PC-9 (cell line): ENCODE measurements at regions not wholly inside any gene's neighbourhood (a gene's known extent, or its start where the extent isn't known, plus 50 kb on each side); places are given as distances from the start of the nearest gene placed in this dataset.

ENCODE experiments used
- BruUV-seq: library from RNA; stranded (reverse); fragments of 400-500 nt; replicated peaks from 2 replicates; lab custom pipeline; 2021; lab: Mats Ljungman, UMichigan
- CTCF ChIA-PET: fragments of 300-600 bp; sonication (Branson Sonifier 250); formaldehyde crosslinking; loops from one replicate; lab custom pipeline; 2022; ENCODE audit warnings: antibody characterized with exemption; lab: Charles Lee
- POLR2A ChIA-PET: fragments of 300-600 bp; sonication (Branson Sonifier 250); formaldehyde crosslinking; loops from one replicate; lab custom pipeline; 2022; ENCODE audit warnings: antibody characterized with exemption; ENCODE audit not compliant: unreplicated experiment; lab: Charles Lee
- DNase-seq, 2 experiments: peaks; one replicate each; pipeline versions ENCODE4 v3.0.0 to v3.0.0-alpha.2; 2015 to 2022; ENCODE audit warnings: mixed read lengths in 1 of 2
- H2AFZ ChIP-seq: fragments of 200-600 bp; sonication (generic); 2 replicates; pipeline ENCODE4 v1.8.1; 2017; ENCODE audit warnings: antibody characterized with exemption
- H3F3A ChIP-seq: fragments of 200-600 bp; sonication (generic); 2 replicates; pipeline ENCODE4 v1.8.1; 2017; ENCODE audit warnings: antibody characterized with exemption, mild to moderate bottlenecking, low read depth; ENCODE audit not compliant: insufficient read depth
- H3K27ac ChIP-seq: fragments of 200-600 bp; sonication (generic); 2 replicates; pipeline ENCODE4 v1.6.1; 2016; ENCODE audit warnings: mixed run types
- H3K27me3 ChIP-seq: fragments of 200-600 bp; sonication (generic); 2 replicates; pipeline ENCODE4 v1.6.1; 2016; ENCODE audit warnings: low read depth, mixed run types; ENCODE audit not compliant: insufficient read depth
- H3K36me3 ChIP-seq: fragments of 200-600 bp; sonication (generic); 2 replicates; pipeline ENCODE4 v1.6.1; 2016; ENCODE audit warnings: low read depth, mixed run types
- H3K4me1 ChIP-seq: fragments of 200-600 bp; sonication (generic); replicated peaks from 2 replicates; pipeline ENCODE4 v1.6.1; 2016; ENCODE audit warnings: mixed run types; ENCODE audit not compliant: insufficient read depth
- H3K4me2 ChIP-seq: fragments of 200-600 bp; sonication (generic); 2 replicates; pipeline ENCODE4 v1.6.1; 2017; ENCODE audit warnings: mixed run types
- H3K4me3 ChIP-seq: fragments of 200-600 bp; sonication (generic); 2 replicates; pipeline ENCODE4 v1.6.1; 2016; ENCODE audit warnings: mixed run types
- H3K79me2 ChIP-seq: fragments of 200-600 bp; sonication (generic); 2 replicates; pipeline ENCODE4 v1.6.1; 2017; ENCODE audit warnings: low read depth, mixed run types
- H3K9me2 ChIP-seq: fragments of 200-600 bp; sonication (generic); 2 replicates; pipeline ENCODE4 v1.8.1; 2017; ENCODE audit warnings: mild to moderate bottlenecking; ENCODE audit not compliant: insufficient read depth
- H3K9me3 ChIP-seq: fragments of 200-600 bp; sonication (generic); 2 replicates; pipeline ENCODE4 v1.8.1; 2016; ENCODE audit warnings: low read depth; ENCODE audit not compliant: insufficient read depth
- H4K20me1 ChIP-seq: fragments of 200-600 bp; sonication (generic); 2 replicates; pipeline ENCODE4 v1.8.1; 2017; ENCODE audit not compliant: insufficient read depth
- CTCF ChIP-seq: fragments of 200-600 bp; sonication (generic); conservative IDR thresholded peaks from 2 replicates; pipeline ENCODE4 v1.6.1; 2017; ENCODE audit warnings: mixed run types, antibody characterized with exemption, mild to moderate bottlenecking, moderate library complexity
- EZH2 ChIP-seq: fragments of 200-600 bp; sonication (generic); IDR thresholded peaks from 2 replicates; pipeline ENCODE4 v1.8.0; 2017; ENCODE audit warnings: antibody characterized with exemption, low read depth
- intact Hi-C: fragments of 100-400 bp; cut with micrococcal nuclease; formaldehyde crosslinking; loops from one replicate; pipeline ENCODE4 v1.10.0; 2022; ENCODE audit not compliant: unreplicated experiment

- Histone ChIP-seq H3K4me1 (no peaks in the 10 kb centered on the region), H3K79me2 (no peaks in the 10 kb centered on the region), H3K9me3 (no peaks in the 10 kb centered on the region), H3K36me3 (no peaks in the 10 kb centered on the region), H3K9me2 (no peaks in the 10 kb centered on the region), H3K4me3 (no peak overlapping the region), H3K27ac (no peak overlapping the region), H2AFZ (no peak overlapping the region), H4K20me1 (no peaks in the 10 kb centered on the region), H3K4me2 (no peak overlapping the region), H3F3A (no peaks in the 10 kb centered on the region), H3K27me3 (no peaks in the 10 kb centered on the region)
- DNase-seq: no peak
- BruUV-seq: no TSS peak
- intact Hi-C loops: no loop called here
- ChIA-PET CTCF (no interaction called here), POLR2A (no interaction called here)
- TF ChIP-seq CTCF (no peak), EZH2 (no peak)
Measured at GRCh38 chr3:65110661-65111060, 422.9 kb upstream of the ADAMTS9 start.

- no TSS peak for BruUV-seq
Measured at GRCh38 chr3:65109966-65110500, 422.2 kb upstream of the ADAMTS9 start.

GRCh38 chr3:65107174-65107573 is 419.4 kb upstream of the ADAMTS9 start:
- Histone ChIP-seq H3K4me2 (no peak overlapping the region), H3K4me1 (no peaks in the 10 kb centered on the region), H3K9me3 (no peaks in the 10 kb centered on the region), H3K9me2 (no peaks in the 10 kb centered on the region), H3K36me3 (no peaks in the 10 kb centered on the region), H3K27ac (no peak overlapping the region), H3K4me3 (no peak overlapping the region), H3K27me3 (no peaks in the 10 kb centered on the region), H3F3A (no peaks in the 10 kb centered on the region), H4K20me1 (no peaks in the 10 kb centered on the region), H3K79me2 (no peaks in the 10 kb centered on the region), H2AFZ (no peak overlapping the region)
- CTCF ChIA-PET: interaction anchor here (0.6 kb wide), 1 partner anchor 78 kb away, joined by 3 read pairs; no protein-coding TSS in a partner anchor
- intact Hi-C loops: no loop called here
- TF ChIP-seq EZH2: no peak
- no peak for DNase-seq
- no TSS peak for BruUV-seq
- POLR2A ChIA-PET: no interaction called here

More at GRCh38 chr3:65109966-65110500, 422.2 kb upstream of the ADAMTS9 start:
- no peaks in the 10 kb centered on the region for H4K20me1 ChIP-seq
- no peaks in the 10 kb centered on the region for H3K4me1 ChIP-seq
- no peaks in the 10 kb centered on the region for H3K9me3 ChIP-seq
- intact Hi-C loops: no loop called here
- CTCF ChIA-PET: no interaction called here
- H3K36me3 ChIP-seq: no peaks in the 10 kb centered on the region
- H3K9me2 ChIP-seq: no peaks in the 10 kb centered on the region
- no peak for DNase-seq
- TF ChIP-seq EZH2 (no peak), CTCF (no peak)
- H3K79me2 ChIP-seq: no peaks in the 10 kb centered on the region
- no peak overlapping the region for H3K27ac ChIP-seq
- POLR2A ChIA-PET: no interaction called here
- no peaks in the 10 kb centered on the region for H3F3A ChIP-seq
- H3K4me2 ChIP-seq: no peak overlapping the region
- H2AFZ ChIP-seq: no peak overlapping the region
- no peaks in the 10 kb centered on the region for H3K27me3 ChIP-seq
- H3K4me3 ChIP-seq: no peak overlapping the region

- Histone ChIP-seq H3K79me2 (no peaks in the 10 kb centered on the region), H3K27ac (no peak overlapping the region), H3K9me2 (no peaks in the 10 kb centered on the region), H3K4me3 (no peak overlapping the region), H3K4me2 (no peak overlapping the region), H2AFZ (no peak overlapping the region), H3K9me3 (no peaks in the 10 kb centered on the region), H3K36me3 (no peaks in the 10 kb centered on the region), H3F3A (no peaks in the 10 kb centered on the region), H3K27me3 (no peaks in the 10 kb centered on the region), H3K4me1 (no peaks in the 10 kb centered on the region), H4K20me1 (no peaks in the 10 kb centered on the region)
- DNase-seq: no peak
- intact Hi-C loops: no loop called here
- TF ChIP-seq CTCF (no peak), EZH2 (no peak)
- POLR2A ChIA-PET: interaction anchor here (0.6 kb wide), 1 partner anchor 90 kb away, joined by 6 read pairs; no protein-coding TSS in a partner anchor
- CTCF ChIA-PET: no interaction called here
- BruUV-seq: no TSS peak
Measured at GRCh38 chr3:65101450-65101849, 413.6 kb upstream of the ADAMTS9 start.
